H9 (cell line): ENCODE measurements at regions not wholly inside any gene's neighbourhood (a gene's known extent, or its start where the extent isn't known, plus 50 kb on each side); places are given as distances from the start of the nearest gene placed in this dataset.

ENCODE experiments used
- DNase-seq: peaks from one replicate; pipeline ENCODE4 v3.0.0-alpha.2; 2017
- H2AFZ ChIP-seq: one replicate; pipeline ENCODE4 v1.6.1; 2013; ENCODE audit warnings: mild to moderate bottlenecking, low read length, control low read depth, moderate library complexity
- H2AK5ac ChIP-seq: 2 replicates; pipeline ENCODE4 v1.6.1; 2013; ENCODE audit warnings: low read length, control low read depth, mixed read lengths; ENCODE audit not compliant: insufficient read length
- H2BK120ac ChIP-seq: one replicate; pipeline ENCODE4 v1.6.1; 2013; ENCODE audit warnings: low read depth, mild to moderate bottlenecking, low read length, control low read depth, inconsistent platforms; ENCODE audit not compliant: poor library complexity, severe bottlenecking
- H2BK12ac ChIP-seq: 2 replicates; pipeline ENCODE4 v1.6.1; 2013; ENCODE audit warnings: low read length, control low read depth, mixed read lengths, low read depth; ENCODE audit not compliant: insufficient read length
- H2BK15ac ChIP-seq: 2 replicates; pipeline ENCODE4 v1.6.1; 2013; ENCODE audit warnings: low read depth, low read length, control low read depth
- H2BK20ac ChIP-seq: one replicate; pipeline ENCODE4 v1.6.1; 2013; ENCODE audit warnings: low read depth, mild to moderate bottlenecking, low read length, control low read depth, inconsistent platforms; ENCODE audit not compliant: poor library complexity, severe bottlenecking
- H2BK5ac ChIP-seq: 2 replicates; pipeline ENCODE4 v1.6.1; 2013; ENCODE audit warnings: low read length, control low read depth, mixed read lengths; ENCODE audit not compliant: insufficient read length
- H3K14ac ChIP-seq: 2 replicates; pipeline ENCODE4 v1.6.1; 2013; ENCODE audit warnings: low read length, control low read depth; ENCODE audit not compliant: insufficient read depth
- H3K18ac ChIP-seq: 2 replicates; pipeline ENCODE4 v1.6.1; 2013; ENCODE audit warnings: low read depth, mild to moderate bottlenecking, mixed read lengths, low read length, control low read depth; ENCODE audit not compliant: insufficient read length
- H3K23ac ChIP-seq: 2 replicates; pipeline ENCODE4 v1.6.1; 2013; ENCODE audit warnings: low read length, control low read depth, mixed read lengths, low read depth; ENCODE audit not compliant: insufficient read length
- H3K23me2 ChIP-seq: 2 replicates; pipeline ENCODE4 v1.6.1; 2013; ENCODE audit warnings: low read depth, mild to moderate bottlenecking, mixed read lengths, low read length, control low read depth; ENCODE audit not compliant: insufficient read length, poor library complexity, severe bottlenecking
- H3K27ac ChIP-seq: 2 replicates; pipeline ENCODE4 v1.5.1; 2013; ENCODE audit warnings: low read length, control low read depth, mixed read lengths, low read depth; ENCODE audit not compliant: insufficient read length
- H3K27me3 ChIP-seq: 2 replicates; pipeline ENCODE4 v1.6.1; 2013; ENCODE audit warnings: low read length, control low read depth, inconsistent platforms; ENCODE audit not compliant: insufficient read depth
- H3K4ac ChIP-seq: 2 replicates; pipeline ENCODE4 v1.6.1; 2013; ENCODE audit warnings: low read depth, mild to moderate bottlenecking, control low read depth, inconsistent platforms, low read length, moderate library complexity
- H3K4me1 ChIP-seq: 2 replicates; pipeline ENCODE4 v1.6.1; 2013; ENCODE audit warnings: low read length, control low read depth, inconsistent platforms; ENCODE audit not compliant: insufficient read depth
- H3K4me2 ChIP-seq: 2 replicates; pipeline ENCODE4 v1.6.1; 2013; ENCODE audit warnings: low read length, control low read depth, mixed read lengths; ENCODE audit not compliant: insufficient read length, insufficient read depth
- H3K56ac ChIP-seq: 2 replicates; pipeline ENCODE4 v1.6.1; 2013; ENCODE audit warnings: low read depth, mild to moderate bottlenecking, mixed read lengths, low read length, control low read depth; ENCODE audit not compliant: insufficient read length
- H3K79me1 ChIP-seq: 2 replicates; pipeline ENCODE4 v1.6.1; 2013; ENCODE audit warnings: low read depth, mild to moderate bottlenecking, moderate library complexity, low read length, control low read depth, inconsistent platforms; ENCODE audit not compliant: insufficient read depth, poor library complexity, severe bottlenecking
- H3K79me2 ChIP-seq: 2 replicates; pipeline ENCODE4 v1.6.1; 2013; ENCODE audit warnings: low read length, control low read depth, inconsistent platforms; ENCODE audit not compliant: insufficient read depth
- H3K9ac ChIP-seq: 2 replicates; pipeline ENCODE4 v1.6.1; 2013; ENCODE audit warnings: low read length, control low read depth, mixed read lengths; ENCODE audit not compliant: insufficient read length; ENCODE audit errors: extremely low read depth
- H3K9me3 ChIP-seq: one replicate; pipeline ENCODE4 v1.6.1; 2013; ENCODE audit warnings: low read depth, low read length, inconsistent platforms; ENCODE audit not compliant: control insufficient read depth
- H3T11ph ChIP-seq: one replicate; pipeline ENCODE4 v1.6.1; 2013; ENCODE audit warnings: mild to moderate bottlenecking, low read length, control low read depth, inconsistent platforms
- H4K20me1 ChIP-seq: one replicate; pipeline ENCODE4 v1.6.1; 2013; ENCODE audit not compliant: control insufficient read depth, insufficient read length, insufficient read depth
- H4K5ac ChIP-seq: 2 replicates; pipeline ENCODE4 v1.6.1; 2013; ENCODE audit warnings: low read depth, mild to moderate bottlenecking, mixed read lengths, low read length, control low read depth; ENCODE audit not compliant: insufficient read length
- H4K8ac ChIP-seq: replicated peaks from 2 replicates; pipeline ENCODE4 v1.6.1; 2013; ENCODE audit warnings: low read length, control low read depth, mixed read lengths, low read depth; ENCODE audit not compliant: insufficient read length
- H4K91ac ChIP-seq: 2 replicates; pipeline ENCODE4 v1.6.1; 2013; ENCODE audit warnings: low read depth, mild to moderate bottlenecking, moderate library complexity, mixed read lengths, low read length, control low read depth; ENCODE audit not compliant: insufficient read length
- H3K27ac Mint-ChIP-seq, 3 experiments: 2 replicates in 2 of 3; 3 replicates in 1 of 3; pipeline ENCODE4 v1.8.0; 2020 to 2021; ENCODE audit warnings: mixed read lengths in 3 of 3, mild to moderate bottlenecking in 1 of 3, moderate library complexity in 1 of 3
- H3K27me3 Mint-ChIP-seq: 2 replicates; pipeline ENCODE4 v1.8.0; 2021; ENCODE audit warnings: low read depth, mild to moderate bottlenecking, moderate library complexity, mixed read lengths
- H3K36me3 Mint-ChIP-seq, 3 experiments: 2 replicates in 2 of 3; 3 replicates in 1 of 3; pipeline ENCODE4 v1.8.0; 2020 to 2021; ENCODE audit warnings: low read depth in 3 of 3, mixed read lengths in 3 of 3; ENCODE audit not compliant: insufficient read depth in 1 of 3
- H3K4me1 Mint-ChIP-seq, 2 experiments: 2 replicates each; pipeline ENCODE4 v1.8.0; 2020; ENCODE audit warnings: mixed read lengths in 2 of 2
- H3K4me3 Mint-ChIP-seq, 2 experiments: 2 replicates in 1 of 2; 3 replicates in 1 of 2; pipeline ENCODE4 v1.8.0; 2020 to 2021; ENCODE audit warnings: mild to moderate bottlenecking in 2 of 2, mixed read lengths in 2 of 2, moderate library complexity in 1 of 2
- H3K9me3 Mint-ChIP-seq, 2 experiments: 2 replicates in 1 of 2; 3 replicates in 1 of 2; pipeline ENCODE4 v1.8.0; 2020; ENCODE audit warnings: mild to moderate bottlenecking in 2 of 2, mixed read lengths in 2 of 2, moderate library complexity in 1 of 2
- WGBS: extraction: QIAGEN DNeasy Blood & Tissue Kit; methylation state at CpG from one replicate; pipeline ENCODE4 v1.1.7; 2013; ENCODE audit warnings: missing lambda C conversion rate, low lambda C conversion rate, mixed read lengths; ENCODE audit not compliant: insufficient read length; ENCODE audit errors: extremely low coverage; 5-methylcytosine and 5-hydroxymethylcytosine counted together
- TF ChIP-seq, protein P1 (sequence below): fragments of 200-600 bp; sonication (generic); conservative IDR thresholded peaks from 3 replicates; pipeline ENCODE4 v1.8.0; 2021; ENCODE audit warnings: antibody characterized with exemption, mild to moderate bottlenecking

DNA sequence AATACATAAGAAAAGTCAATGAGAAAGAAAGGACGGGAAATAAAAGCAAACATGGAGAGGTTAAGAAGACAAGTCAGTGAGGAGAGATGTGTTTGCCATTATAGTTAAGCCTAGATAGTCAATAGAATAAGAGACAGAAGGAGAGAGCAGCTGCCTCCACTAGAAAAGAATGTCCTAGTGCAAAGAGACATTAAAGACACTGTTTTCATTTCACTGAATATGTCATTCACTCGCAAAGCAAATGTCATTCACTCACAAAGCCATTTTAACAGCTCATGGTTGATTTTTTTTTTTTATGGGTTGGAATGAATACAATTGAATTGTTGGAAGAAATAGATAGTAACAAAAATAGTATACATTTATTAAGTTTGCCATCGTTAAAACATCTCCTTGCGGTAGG lies 1007.6 kb downstream of the DNAJB9 start:
- Mint-ChIP-seq H3K4me1 (peaks cover 5 to 39% of the 10 kb centered on the region in 2 experiments; a peak in 3 of 4 replicates), H3K4me3 (no peak overlapping the region), H3K27me3 (no peaks in the 10 kb centered on the region), H3K9me3 (no peaks in the 10 kb centered on the region), H3K36me3 (peaks cover 0 to 21% (median 2%) of the 10 kb centered on the region in 3 experiments; a peak in 3 of 7 replicates), H3K27ac (no peak overlapping the region)
- Histone ChIP-seq H3K79me1 (no peaks in the 10 kb centered on the region), H4K8ac (no peak overlapping the region), H2BK12ac (no peak overlapping the region), H4K20me1 (no peaks in the 10 kb centered on the region), H3K27ac (no peak overlapping the region), H3K23ac (no peak overlapping the region), H3T11ph (no peak overlapping the region), H3K4me2 (no peak overlapping the region), H3K4me1 (peaks cover 7% of the 10 kb centered on the region; the same call in 1 of the 2 replicates), H3K27me3 (no peaks in the 10 kb centered on the region), H3K14ac (no peak overlapping the region), H2AK5ac (no peak overlapping the region), H2BK5ac (no peak overlapping the region), H4K91ac (no peak overlapping the region), H3K9ac (no peak overlapping the region), H3K9me3 (no peaks in the 10 kb centered on the region), H2BK15ac (no peak overlapping the region), H3K23me2 (no peaks in the 10 kb centered on the region), H2BK120ac (no peak overlapping the region), H3K4ac (no peak overlapping the region), H3K56ac (no peak overlapping the region), H2AFZ (no peak overlapping the region), H2BK20ac (no peak overlapping the region), H4K5ac (no peak overlapping the region), H3K79me2 (no peaks in the 10 kb centered on the region), H3K18ac (no peak overlapping the region)
- no peak for DNase-seq
- TF ChIP-seq, protein P1, sequence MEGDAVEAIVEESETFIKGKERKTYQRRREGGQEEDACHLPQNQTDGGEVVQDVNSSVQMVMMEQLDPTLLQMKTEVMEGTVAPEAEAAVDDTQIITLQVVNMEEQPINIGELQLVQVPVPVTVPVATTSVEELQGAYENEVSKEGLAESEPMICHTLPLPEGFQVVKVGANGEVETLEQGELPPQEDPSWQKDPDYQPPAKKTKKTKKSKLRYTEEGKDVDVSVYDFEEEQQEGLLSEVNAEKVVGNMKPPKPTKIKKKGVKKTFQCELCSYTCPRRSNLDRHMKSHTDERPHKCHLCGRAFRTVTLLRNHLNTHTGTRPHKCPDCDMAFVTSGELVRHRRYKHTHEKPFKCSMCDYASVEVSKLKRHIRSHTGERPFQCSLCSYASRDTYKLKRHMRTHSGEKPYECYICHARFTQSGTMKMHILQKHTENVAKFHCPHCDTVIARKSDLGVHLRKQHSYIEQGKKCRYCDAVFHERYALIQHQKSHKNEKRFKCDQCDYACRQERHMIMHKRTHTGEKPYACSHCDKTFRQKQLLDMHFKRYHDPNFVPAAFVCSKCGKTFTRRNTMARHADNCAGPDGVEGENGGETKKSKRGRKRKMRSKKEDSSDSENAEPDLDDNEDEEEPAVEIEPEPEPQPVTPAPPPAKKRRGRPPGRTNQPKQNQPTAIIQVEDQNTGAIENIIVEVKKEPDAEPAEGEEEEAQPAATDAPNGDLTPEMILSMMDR, result no peak
- WGBS, result no CpG with 5 or more reads among the region's 4 CpGs
